ENCODE measurements at regions not wholly inside any gene's neighbourhood (a gene's known extent, or its start where the extent isn't known, plus 50 kb on each side); places are given as distances from the start of the nearest gene placed in this dataset.

GRCh38 chr2:158905784-158906183 lies 62.7 kb upstream of the TANC1 start:
- DNase-seq = no peak

- DNase-seq = no peak
Observed at GRCh38 chr2:158907926-158908456, 60.4 kb upstream of the TANC1 start.

GRCh38 chr2:158912112-158912511 lies 56.3 kb upstream of the TANC1 start:
- no peak for DNase-seq

- DNase-seq = no peak
Observed at GRCh38 chr2:158912765-158913164, 55.7 kb upstream of the TANC1 start.

- peak; percentile 42 for DNase-seq
Observed at GRCh38 chr2:158914066-158914465, 54.4 kb upstream of the TANC1 start.

- peak; percentile 87 for DNase-seq
Observed at GRCh38 chr2:158914731-158915130, 53.7 kb upstream of the TANC1 start.

DNA sequence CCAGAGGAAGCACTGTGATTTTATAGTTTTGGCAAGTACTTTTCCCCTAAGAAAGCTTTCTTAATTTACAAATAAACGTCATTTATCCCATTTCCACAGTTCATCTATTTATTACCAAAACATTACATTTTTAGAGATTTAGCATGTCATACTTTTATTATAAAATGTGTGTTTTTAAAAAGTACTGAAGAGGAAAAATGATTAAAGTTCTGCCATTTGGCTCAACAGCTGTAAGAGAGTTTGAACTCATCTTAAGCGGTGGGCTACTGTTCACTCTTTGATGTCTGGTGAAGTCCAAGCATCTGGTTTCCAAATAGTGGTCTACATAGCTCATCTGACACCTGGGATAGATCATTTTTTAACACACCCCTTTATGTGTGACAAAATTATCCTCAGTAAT lies 51.3 kb upstream of the TANC1 start:
- DNase-seq = no peak

DNA sequence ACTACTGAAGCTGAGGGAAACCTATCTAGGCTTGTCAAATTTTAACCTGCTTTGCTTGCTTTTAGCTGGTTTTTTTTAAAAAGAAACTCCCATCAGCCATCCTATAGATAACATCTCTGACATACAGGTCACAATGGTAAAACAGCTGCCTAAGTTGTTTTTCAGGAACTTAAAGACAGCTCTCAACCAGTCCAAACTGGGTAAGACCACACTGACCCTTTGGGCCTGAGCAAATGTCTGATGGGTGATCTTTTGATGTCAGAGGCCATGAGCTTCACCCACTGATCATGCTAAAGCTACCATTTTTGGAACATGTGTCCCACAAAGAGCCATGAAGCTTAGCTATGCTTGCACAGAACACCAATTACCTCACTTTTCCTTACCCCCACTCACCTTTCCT lies 50.0 kb upstream of the TANC1 start:
- DNase-seq = no peak

Measured in fibroblast of skin of back (primary cell).